Suprapubic skin (tissue), 4 donors: ENCODE measurements at regions not wholly inside any gene's neighbourhood (a gene's known extent, or its start where the extent isn't known, plus 50 kb on each side); places are given as distances from the start of the nearest gene placed in this dataset.

Source experiments
- CTCF ChIP-seq, 2 donors: fragments of 200-600 bp in 1 of 2; fragments of 450-650 bp in 1 of 2; sonication (generic) in 1 of 2; IDR thresholded peaks; one replicate each; pipeline ENCODE4 v1.5.1; 2016 to 2019; ENCODE audit warnings: antibody characterized with exemption in 2 of 2, mild to moderate bottlenecking in 1 of 2, moderate library complexity in 1 of 2
- EP300 ChIP-seq: sonication (generic); formaldehyde crosslinking; IDR thresholded peaks from one replicate; pipeline ENCODE4 v1.6.1; 2017; ENCODE audit warnings: antibody characterized with exemption
- POLR2AphosphoS5 ChIP-seq, 3 donors: sonication (generic); formaldehyde crosslinking; IDR thresholded peaks; one replicate each; pipeline ENCODE4 v1.6.1; 2017; ENCODE audit warnings: antibody characterized with exemption in 3 of 3

DNA sequence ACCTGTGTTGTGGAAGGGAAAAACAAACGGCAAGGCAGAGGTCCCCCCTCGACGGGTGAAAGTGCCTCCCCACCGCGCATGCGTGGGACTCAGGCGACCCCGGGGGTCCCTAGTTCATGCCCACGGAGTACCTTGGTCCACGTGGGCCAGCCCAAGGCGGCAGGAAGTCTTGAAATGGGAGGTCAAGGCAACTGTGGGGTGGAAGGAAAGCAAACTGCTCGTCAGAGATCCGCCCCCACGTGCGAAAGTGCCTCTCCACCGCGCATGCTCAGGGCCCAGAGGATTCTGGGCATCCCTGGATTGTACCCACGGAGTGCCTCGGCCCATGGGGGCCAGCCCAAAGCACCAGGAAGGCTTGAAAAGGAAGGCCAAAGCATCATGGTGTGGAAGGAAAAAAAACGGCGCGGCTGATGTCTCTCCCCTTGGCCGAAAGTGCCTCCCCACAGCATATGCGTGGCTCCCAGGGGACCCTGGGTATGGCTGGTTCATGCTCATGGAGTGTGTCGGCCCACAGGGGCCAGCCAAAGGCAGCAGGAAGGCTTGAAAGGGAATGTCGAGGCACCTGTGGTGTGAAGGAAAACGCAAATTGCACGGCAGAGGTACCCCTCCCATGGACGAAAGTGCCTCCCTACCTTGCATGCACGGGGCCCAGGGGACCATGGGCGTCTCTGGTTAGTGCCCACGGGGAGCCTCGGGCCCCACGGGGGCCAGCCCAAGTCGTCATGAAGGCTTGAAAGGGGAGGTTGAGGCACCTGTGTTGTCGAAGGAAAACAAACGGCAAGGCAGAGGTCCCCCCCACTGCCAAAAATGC, 369.7 kb downstream of the ALG10 start:
- no peak for TF ChIP-seq CTCF (IDR thresholded peaks at IDR 0.05)
- no peak for TF ChIP-seq EP300
- TF ChIP-seq POLR2AphosphoS5 (IDR thresholded peaks at IDR 0.05), result no peak
